M059J (cell line): ENCODE measurements at regions not wholly inside any gene's neighbourhood (a gene's known extent, or its start where the extent isn't known, plus 50 kb on each side); places are given as distances from the start of the nearest gene placed in this dataset.
"Not testable (repeated sequence)": the region's sequence is repeated elsewhere in the genome, so short reads cannot be mapped to it uniquely, and the experiment has no call there.

ENCODE experiments used
- DNase-seq: peaks from one replicate; pipeline ENCODE4 v3.0.0-alpha.2; 2012; ENCODE audit warnings: low read depth

GRCh38 chr2:139410833-139411174 is 630.6 kb upstream of the NXPH2 start:
- DNase-seq, result not testable (repeated sequence)

- DNase-seq, result not testable (repeated sequence)
Measured at GRCh38 chr2:139410147-139410832, 630.1 kb upstream of the NXPH2 start.

- DNase-seq, result no peak
Measured at GRCh38 chr2:139409212-139409611, 629.0 kb upstream of the NXPH2 start.

GRCh38 chr2:139403948-139404347 is 623.8 kb upstream of the NXPH2 start:
- no peak for DNase-seq

- DNase-seq, result no peak
Measured at GRCh38 chr2:139394801-139395200, 614.6 kb upstream of the NXPH2 start.

- DNase-seq, result no peak
Measured at GRCh38 chr2:139389391-139389790, 609.2 kb upstream of the NXPH2 start.

- DNase-seq, result no peak
Measured at GRCh38 chr2:139386401-139386800, 606.2 kb upstream of the NXPH2 start.

GRCh38 chr2:139383532-139383931 is 603.3 kb upstream of the NXPH2 start:
- no peak for DNase-seq

GRCh38 chr2:139380051-139380450 is 599.9 kb upstream of the NXPH2 start:
- DNase-seq, result no peak

- DNase-seq, result no peak
Measured at GRCh38 chr2:139378373-139378772, 598.2 kb upstream of the NXPH2 start.

GRCh38 chr2:139374296-139374850 is 594.2 kb upstream of the NXPH2 start:
- no peak for DNase-seq

GRCh38 chr2:139369423-139370409 is 589.5 kb upstream of the NXPH2 start:
- DNase-seq, result no peak

- no peak for DNase-seq
Measured at GRCh38 chr2:139367416-139367815, 587.2 kb upstream of the NXPH2 start.

GRCh38 chr2:139366681-139367080 is 586.5 kb upstream of the NXPH2 start:
- no peak for DNase-seq

GRCh38 chr2:139365189-139365588 is 585.0 kb upstream of the NXPH2 start:
- DNase-seq, result no peak

- no peak for DNase-seq
Measured at GRCh38 chr2:139360654-139361053, 580.5 kb upstream of the NXPH2 start.

- DNase-seq, result no peak
Measured at GRCh38 chr2:139359818-139360217, 579.6 kb upstream of the NXPH2 start.

- DNase-seq, result no peak
Measured at GRCh38 chr2:139357972-139358371, 577.8 kb upstream of the NXPH2 start.

- no peak for DNase-seq
Measured at GRCh38 chr2:139354518-139354917, 574.3 kb upstream of the NXPH2 start.

GRCh38 chr2:139353874-139354273 is 573.7 kb upstream of the NXPH2 start:
- DNase-seq, result no peak

- DNase-seq, result no peak
Measured at GRCh38 chr2:139317259-139317658, 537.1 kb upstream of the NXPH2 start.

GRCh38 chr2:139314059-139314458 is 533.9 kb upstream of the NXPH2 start:
- DNase-seq, result no peak
